Testis (tissue), 2 donors: ENCODE measurements at regions not wholly inside any gene's neighbourhood (a gene's known extent, or its start where the extent isn't known, plus 50 kb on each side); places are given as distances from the start of the nearest gene placed in this dataset.
"Not testable (repeated sequence)": the region's sequence is repeated elsewhere in the genome, so short reads cannot be mapped to it uniquely, and the experiment has no call there.

Source experiments
- DNase-seq: peaks from one replicate; pipeline ENCODE4 v3.0.0-alpha.2; 2019
- H3K27ac ChIP-seq, 2 donors: fragments of 200-600 bp; sonication (generic); one replicate each; pipeline ENCODE4 v1.5.1; 2019
- H3K27me3 ChIP-seq: fragments of 200-600 bp; sonication (generic); one replicate; pipeline ENCODE4 v1.5.1; 2019
- H3K36me3 ChIP-seq: fragments of 200-600 bp; sonication (generic); one replicate; pipeline ENCODE4 v1.5.1; 2017; ENCODE audit warnings: low read depth; ENCODE audit errors: missing control alignments
- H3K4me1 ChIP-seq: fragments of 200-600 bp; sonication (generic); one replicate; pipeline ENCODE4 v1.5.1; 2019
- H3K4me3 ChIP-seq, 2 donors: fragments of 200-600 bp; sonication (generic); one replicate each; pipeline ENCODE4 v1.5.1; 2017 to 2019
- H3K9me3 ChIP-seq: fragments of 200-600 bp; sonication (generic); one replicate; pipeline ENCODE4 v1.5.1; 2017
- CTCF ChIP-seq, 3 experiments: fragments of 450-650 bp in 2 of 3; fragments of 200-600 bp in 1 of 3; sonication (generic) in 1 of 3; IDR thresholded peaks; one replicate each; pipeline ENCODE4 v1.5.1; 2016 to 2019; ENCODE audit warnings: antibody characterized with exemption in 3 of 3, mild to moderate bottlenecking in 2 of 3, moderate library complexity in 1 of 3
- POLR2A ChIP-seq: fragments of 450-650 bp; IDR thresholded peaks from one replicate; pipeline ENCODE4 v1.6.1; 2017; ENCODE audit warnings: antibody characterized with exemption, mild to moderate bottlenecking, moderate library complexity
- WGBS, 2 donors: methylation state at CpG; one replicate each; pipeline ENCODE4 v1.1.5; 2018; 5-methylcytosine and 5-hydroxymethylcytosine counted together
- intact Hi-C: fragments of 100-400 bp; cut with DNase I; formaldehyde crosslinking; loops from one replicate; pipeline ENCODE4 v1.15.1; 2023; ENCODE audit warnings: low total_unique reads

- WGBS, 2 donors = 85 to 89% methylated on average over 8 of the region's 8 CpGs
- Histone ChIP-seq H3K27me3 (no peaks in the 10 kb centered on the region), H3K4me3 (no peak overlapping the region), H3K4me1 (no peaks in the 10 kb centered on the region), H3K27ac (no peak overlapping the region), H3K36me3 (no peaks in the 10 kb centered on the region), H3K9me3 (no peaks in the 10 kb centered on the region)
- no peak for TF ChIP-seq CTCF (IDR thresholded peaks at IDR 0.05)
- no peak for TF ChIP-seq POLR2A
- intact Hi-C loops = no loop called here
- no peak for DNase-seq
These were observed 287.3 kb upstream of the MAF start for GRCh38 chr16:79887541-79888540.

- no peak overlapping the region for H3K4me3 ChIP-seq
- no peaks in the 10 kb centered on the region for H3K9me3 ChIP-seq
- no peaks in the 10 kb centered on the region for H3K27me3 ChIP-seq
- intact Hi-C loops = no loop called here
- 80 to 87% methylated on average over 7 of the region's 7 CpGs for WGBS, 2 donors
- TF ChIP-seq CTCF (IDR thresholded peaks at IDR 0.05) = no peak
- no peak for TF ChIP-seq POLR2A
- no peaks in the 10 kb centered on the region for H3K4me1 ChIP-seq
- no peak overlapping the region for H3K27ac ChIP-seq
- H3K36me3 ChIP-seq = no peaks in the 10 kb centered on the region
- DNase-seq = no peak
These were observed 284.8 kb upstream of the MAF start for GRCh38 chr16:79885320-79885719.

GRCh38 chr16:79883494-79883893, 283.0 kb upstream of the MAF start:
- no peak overlapping the region for H3K4me3 ChIP-seq
- no peak for DNase-seq
- no peaks in the 10 kb centered on the region for H3K27me3 ChIP-seq
- intact Hi-C loops = no loop called here
- no peak overlapping the region for H3K27ac ChIP-seq
- no peaks in the 10 kb centered on the region for H3K9me3 ChIP-seq
- TF ChIP-seq POLR2A = no peak
- TF ChIP-seq CTCF (IDR thresholded peaks at IDR 0.05) = no peak
- H3K4me1 ChIP-seq = no peaks in the 10 kb centered on the region
- no peaks in the 10 kb centered on the region for H3K36me3 ChIP-seq
- WGBS, 2 donors = 82 to 85% methylated on average over 4 of the region's 4 CpGs

- WGBS, 2 donors = 36 to 49% methylated on average over 8 of the region's 8 CpGs
These were observed 281.9 kb upstream of the MAF start for GRCh38 chr16:79882340-79883005.

GRCh38 chr16:79881107-79881506, 280.6 kb upstream of the MAF start:
- H3K4me1 ChIP-seq, H3K4me3 ChIP-seq, intact Hi-C loops, H3K9me3 ChIP-seq, H3K36me3 ChIP-seq, H3K27me3 ChIP-seq, DNase-seq, H3K27ac ChIP-seq: not testable (repeated sequence)
- WGBS, 2 donors = 89 to 94% methylated on average over 9 of the region's 9 CpGs

More at GRCh38 chr16:79882340-79883005, 281.9 kb upstream of the MAF start:
- no peaks in the 10 kb centered on the region for H3K4me1 ChIP-seq
- TF ChIP-seq CTCF (IDR thresholded peaks at IDR 0.05) = no peak
- no peak for TF ChIP-seq POLR2A
- H3K9me3 ChIP-seq = no peaks in the 10 kb centered on the region
- no peak for DNase-seq
- intact Hi-C loops = no loop called here
- H3K27me3 ChIP-seq = no peaks in the 10 kb centered on the region
- no peak overlapping the region for H3K4me3 ChIP-seq
- no peak overlapping the region for H3K27ac ChIP-seq
- H3K36me3 ChIP-seq = no peaks in the 10 kb centered on the region
